Glomerular visceral epithelial cell (primary cell): ENCODE measurements at regions not wholly inside any gene's neighbourhood (a gene's known extent, or its start where the extent isn't known, plus 50 kb on each side); places are given as distances from the start of the nearest gene placed in this dataset.
"Not testable (repeated sequence)": the region's sequence is repeated elsewhere in the genome, so short reads cannot be mapped to it uniquely, and the experiment has no call there.

Experiments used
- DNase-seq: peaks from one replicate; pipeline ENCODE4 v3.0.0-alpha.2; 2016; ENCODE audit errors: extremely low spot score

DNA sequence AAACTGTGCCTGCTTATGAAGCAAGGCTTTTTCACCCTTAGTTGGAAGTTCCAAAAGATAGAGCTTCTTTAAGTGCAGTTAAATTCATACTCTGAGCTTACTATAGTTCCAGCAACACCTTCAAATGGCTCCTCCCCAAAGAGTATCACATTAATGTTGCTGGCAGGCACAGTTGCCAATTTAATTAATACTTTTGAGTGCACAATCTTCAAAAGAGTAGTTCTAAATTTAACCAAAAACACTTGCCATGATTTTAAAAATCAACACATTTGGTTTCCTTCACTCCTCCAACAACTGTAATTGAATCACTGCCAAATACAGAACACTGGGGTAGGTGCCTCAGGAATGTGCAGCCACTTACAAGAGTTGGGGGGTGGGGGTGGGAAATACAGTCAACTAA lies 150.6 kb upstream of the UBE2E3 start:
- DNase-seq: no peak

DNA sequence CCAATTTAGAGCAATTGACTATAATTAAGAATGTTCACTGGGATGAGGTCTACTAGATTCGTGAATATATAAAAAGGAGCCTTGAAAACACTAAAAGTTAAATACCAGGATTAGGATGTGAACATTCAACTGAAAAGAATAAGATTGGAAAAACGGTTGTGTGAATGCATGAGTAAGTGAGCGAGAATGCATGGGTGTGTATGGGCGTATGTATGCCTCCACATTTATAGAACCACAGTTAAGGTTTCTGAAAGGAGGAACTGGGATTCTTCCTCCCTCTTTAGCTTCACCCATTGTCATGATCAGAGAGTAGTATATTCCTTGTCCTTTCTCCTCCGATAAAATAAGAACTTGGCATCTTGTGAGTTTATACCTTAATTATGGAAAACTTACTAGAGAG lies 151.1 kb upstream of the UBE2E3 start:
- no peak for DNase-seq

DNA sequence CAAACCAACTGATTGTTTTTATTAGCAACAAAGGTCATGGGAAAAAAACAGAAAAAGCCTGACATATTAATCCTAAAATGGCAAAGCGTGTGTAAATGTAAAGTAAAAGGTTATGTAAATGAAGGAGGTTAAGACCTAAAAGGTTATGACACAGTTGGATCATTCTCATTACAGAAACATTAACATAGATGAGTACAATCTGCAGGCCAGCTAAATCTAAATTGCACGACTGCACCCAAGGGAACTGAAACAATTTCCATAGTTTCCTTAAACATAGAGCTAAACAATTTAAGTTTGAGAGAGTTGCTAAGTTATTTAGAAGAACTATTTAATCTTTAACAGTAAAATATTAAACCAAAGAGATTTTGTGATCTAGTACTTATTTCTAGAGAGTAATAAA lies 151.6 kb upstream of the UBE2E3 start:
- no peak for DNase-seq

DNA sequence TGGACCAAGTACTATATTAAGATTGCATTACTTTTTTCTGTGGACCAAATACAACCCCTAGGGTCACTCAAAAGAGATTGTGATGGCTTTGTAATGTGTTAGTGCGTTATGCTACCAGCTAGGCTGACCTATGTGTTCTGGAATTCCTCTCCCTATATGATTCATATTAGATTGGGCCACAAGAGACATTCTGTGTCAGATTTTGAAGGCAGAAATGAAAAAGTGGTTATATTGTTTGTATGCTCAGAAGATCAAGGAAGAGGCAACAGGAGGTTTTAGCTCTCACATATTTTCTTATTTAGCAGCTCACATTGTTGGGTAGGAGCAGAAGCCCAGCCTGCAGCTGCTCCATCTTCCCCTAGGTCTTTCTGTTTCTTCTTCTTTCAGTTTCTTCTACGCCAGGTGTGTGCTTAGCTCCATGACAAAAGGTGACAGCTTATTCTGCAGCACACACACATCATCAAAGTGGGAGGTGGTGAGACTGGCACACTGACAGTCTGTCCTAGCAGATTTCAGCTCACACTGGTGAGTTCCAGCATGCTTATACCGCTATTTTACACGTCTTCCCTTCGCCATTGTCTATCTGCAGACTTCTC lies 156.8 kb upstream of the UBE2E3 start:
- DNase-seq: peak; percentile 64

DNA sequence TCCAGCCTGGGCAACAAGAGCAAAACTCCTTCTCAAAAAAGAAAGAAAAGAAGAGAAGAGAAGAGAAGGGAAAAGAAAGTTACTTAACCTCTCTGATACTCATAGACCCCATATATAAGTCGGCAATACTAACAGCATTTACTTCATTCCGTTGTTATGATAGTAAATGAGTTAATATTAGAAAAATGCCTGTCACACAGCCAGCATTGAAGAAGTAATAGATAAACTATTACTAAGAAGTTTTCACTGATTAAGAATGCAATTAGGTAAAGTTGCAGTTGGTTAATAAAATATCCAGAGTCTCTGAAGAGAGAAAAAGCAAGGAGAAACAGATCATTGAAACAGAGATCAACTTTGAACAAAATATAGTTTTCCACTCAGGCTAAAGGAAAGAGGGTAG lies 161.3 kb upstream of the UBE2E3 start:
- no peak for DNase-seq

DNA sequence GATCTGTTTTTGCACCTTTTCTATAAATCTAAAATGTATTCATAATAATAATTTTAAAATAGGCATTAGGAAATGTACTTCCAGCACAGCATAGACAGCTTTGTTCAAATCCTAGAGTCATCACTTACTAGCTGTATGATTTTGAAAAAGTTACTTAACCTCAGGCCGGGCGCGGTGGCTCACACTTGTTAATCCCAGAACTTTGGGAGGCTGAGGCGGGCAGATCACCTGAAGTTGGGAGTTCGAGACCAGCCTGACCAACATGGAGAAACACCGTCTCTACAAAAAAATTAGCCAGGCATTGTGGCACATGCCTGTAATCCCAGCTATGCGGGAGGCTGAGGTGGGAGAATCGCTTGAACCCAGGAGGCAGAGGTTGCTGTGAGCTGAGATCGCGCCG lies 161.7 kb upstream of the UBE2E3 start:
- not testable (repeated sequence) for DNase-seq

DNA sequence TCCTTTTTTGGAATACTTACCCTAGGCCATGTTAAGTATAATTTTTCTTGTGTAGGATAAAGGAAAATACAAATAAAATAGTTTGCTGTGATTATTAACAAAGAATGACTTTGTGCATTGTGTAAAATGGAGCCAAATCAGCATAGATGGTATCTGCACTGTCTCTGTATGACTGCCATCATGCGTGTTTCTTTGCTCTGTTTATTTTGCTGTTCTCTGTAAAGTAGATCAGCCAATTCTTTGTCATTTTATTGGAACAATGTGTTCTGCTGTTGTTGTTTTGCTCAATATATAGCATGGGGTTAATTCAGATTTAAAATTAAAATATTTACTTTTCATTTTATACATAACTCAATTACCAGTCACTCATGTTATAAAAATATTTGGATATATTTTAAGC lies 181.3 kb upstream of the UBE2E3 start:
- no peak for DNase-seq

DNA sequence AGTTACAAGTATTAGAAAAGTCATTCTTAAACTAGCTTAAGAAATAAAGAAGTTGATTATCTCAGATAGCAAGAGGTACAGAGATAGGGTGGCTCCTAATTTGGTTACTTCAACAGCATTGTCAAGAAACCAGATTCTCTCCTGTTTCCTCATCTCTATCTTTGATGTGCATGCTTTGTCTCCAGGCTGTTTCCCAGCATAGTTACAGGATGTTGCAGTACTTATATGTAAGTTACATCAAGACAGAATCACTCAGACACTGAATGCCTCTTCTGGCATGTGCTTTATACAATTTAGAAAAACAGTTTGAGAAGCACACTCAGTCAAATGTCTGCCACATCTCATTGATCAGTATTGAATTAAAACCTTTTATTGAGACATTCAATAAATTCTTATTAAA lies 189.5 kb upstream of the UBE2E3 start:
- DNase-seq: no peak

DNA sequence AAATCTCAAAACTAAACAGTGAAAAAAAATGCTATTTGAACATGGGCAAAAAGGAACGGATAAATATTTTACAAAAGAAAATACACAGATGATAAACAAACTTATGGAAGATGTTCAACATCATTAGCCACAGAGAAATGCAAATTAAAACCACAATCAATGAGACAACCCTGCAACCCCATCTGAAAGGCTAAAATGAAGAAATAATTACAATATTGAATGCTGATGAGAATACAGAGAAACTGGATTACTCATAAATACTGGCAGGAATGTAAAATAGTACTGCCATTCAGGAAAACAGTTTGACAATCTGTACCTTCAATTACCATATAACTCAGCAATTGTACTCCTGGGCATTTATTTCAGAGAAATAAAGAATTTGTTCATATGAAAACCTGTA lies 193.1 kb upstream of the UBE2E3 start:
- no peak for DNase-seq

DNA sequence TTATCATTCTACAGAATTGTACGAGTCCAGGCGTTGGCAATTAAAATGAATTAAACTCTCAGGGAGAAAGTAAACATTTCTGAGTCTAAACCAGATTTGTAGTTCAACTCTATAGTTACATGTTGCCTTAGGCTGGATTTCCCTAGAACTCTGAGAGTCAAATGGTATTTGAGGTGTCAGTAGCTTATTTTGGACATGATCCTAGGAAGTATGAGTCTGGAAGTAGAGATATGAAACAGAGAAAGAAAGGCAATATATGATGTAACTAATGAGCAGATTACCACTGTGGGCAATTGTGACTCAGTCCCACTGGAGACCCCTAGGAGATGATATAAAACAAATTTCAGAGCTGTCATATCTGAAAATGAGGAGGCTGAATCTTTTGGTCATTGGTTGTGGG lies 199.1 kb upstream of the UBE2E3 start:
- DNase-seq: no peak

DNA sequence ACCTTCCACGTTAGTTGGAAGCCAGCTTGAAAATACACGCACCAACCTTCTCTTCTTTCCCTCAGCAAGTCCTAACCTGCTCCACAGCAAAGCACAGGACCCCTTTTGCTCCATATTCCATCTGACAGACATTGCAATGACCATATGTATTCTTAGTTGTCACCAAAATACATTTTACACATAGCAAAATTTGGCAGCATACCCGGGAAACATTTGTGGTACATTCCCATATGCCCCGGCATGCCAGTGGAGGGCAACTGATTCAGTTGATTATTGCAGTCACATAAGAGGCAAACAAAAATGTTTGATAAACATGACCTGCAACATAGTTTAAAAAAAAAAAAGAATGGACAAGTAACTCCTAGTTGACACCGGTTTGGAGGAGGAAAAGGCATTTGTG lies 202.1 kb upstream of the UBE2E3 start:
- DNase-seq: no peak

DNA sequence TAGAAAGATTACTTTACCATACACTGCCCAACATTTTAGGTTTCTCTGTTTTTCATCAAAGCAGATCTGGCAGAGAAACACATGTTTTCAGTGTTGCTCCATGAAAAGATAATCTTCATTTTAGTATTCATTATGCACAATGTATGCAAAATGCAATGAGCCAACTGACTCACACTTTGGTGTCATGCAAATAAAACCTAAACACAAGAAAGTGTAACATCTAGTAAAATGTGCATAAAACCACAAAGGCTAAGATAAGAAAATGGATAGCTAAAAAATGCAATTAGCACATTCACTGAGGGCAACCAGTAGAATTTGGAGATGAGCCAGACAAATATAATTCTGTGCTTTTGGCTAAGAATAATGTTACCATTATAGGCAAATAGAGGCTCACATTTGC lies 203.5 kb upstream of the UBE2E3 start:
- no peak for DNase-seq

DNA sequence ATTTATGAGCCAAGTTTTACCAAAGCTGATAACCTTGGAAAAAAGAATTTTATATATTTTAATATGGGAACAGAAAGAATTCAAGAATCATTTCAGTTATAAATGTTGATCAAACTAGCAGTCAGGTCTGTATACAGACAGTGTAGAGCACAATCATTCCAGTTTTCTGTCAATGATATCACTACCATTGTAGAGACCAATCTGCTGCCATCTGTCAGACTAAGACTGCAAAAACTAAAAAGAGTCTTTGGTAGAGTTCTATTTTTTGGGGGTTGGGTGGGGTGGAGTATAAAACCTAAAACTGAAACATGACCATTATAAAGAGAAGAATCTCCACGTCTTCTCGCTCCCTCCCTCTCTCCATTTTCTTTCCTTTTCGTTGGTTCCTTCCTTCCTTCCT lies 204.7 kb upstream of the UBE2E3 start:
- no peak for DNase-seq

DNA sequence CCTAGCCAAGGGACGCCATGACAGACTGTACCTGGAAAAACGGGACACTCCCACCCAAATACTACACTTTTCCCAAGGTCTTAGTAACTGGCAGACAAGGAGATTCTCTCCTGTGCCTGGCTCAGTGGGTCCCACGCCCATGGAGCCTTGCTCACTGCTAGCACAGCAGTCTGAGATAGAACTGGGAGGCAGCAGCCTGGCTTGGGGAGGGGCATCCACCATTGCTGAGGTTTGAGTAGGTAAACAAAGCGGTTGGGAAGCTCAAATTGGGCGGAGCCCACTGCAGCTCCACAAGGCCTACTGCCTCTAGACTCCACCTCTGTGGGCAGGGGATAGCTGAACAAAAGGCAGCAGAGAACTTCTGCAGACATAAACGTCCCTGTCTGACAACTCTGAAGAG lies 215.1 kb upstream of the UBE2E3 start:
- not testable (repeated sequence) for DNase-seq

DNA sequence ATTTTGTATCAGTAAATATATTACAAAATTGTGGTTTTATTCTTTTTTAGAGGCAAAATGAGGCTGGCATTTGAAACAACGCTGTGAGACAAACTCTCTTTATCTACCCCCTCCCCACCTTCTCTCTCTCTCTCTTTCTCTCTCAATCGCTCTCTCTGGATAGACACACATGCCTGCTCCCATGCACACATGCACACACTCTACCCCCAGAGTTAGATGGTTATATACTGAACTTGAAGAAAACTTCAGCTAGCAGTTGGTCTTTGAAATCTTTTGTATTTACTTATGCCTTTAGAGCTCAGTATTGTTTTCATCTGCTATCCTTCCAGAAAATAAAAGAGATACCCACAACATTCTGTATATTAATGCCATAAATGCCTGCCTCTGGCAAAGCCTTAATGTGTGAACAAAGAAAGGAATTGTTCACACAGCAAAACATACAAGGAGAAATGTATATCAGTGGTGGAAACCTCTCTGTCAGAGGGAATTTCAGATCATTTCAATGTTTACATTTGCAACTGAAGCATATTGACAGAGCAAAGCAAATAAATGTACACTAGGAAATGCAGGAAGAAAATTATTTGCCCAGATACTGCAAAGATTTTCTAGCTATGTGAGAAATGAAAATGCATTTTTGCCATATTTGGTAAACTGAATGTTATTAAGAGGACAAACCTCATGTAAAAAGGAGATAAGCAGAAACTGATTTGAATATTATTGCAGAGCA lies 217.0 kb upstream of the UBE2E3 start:
- no peak for DNase-seq

DNA sequence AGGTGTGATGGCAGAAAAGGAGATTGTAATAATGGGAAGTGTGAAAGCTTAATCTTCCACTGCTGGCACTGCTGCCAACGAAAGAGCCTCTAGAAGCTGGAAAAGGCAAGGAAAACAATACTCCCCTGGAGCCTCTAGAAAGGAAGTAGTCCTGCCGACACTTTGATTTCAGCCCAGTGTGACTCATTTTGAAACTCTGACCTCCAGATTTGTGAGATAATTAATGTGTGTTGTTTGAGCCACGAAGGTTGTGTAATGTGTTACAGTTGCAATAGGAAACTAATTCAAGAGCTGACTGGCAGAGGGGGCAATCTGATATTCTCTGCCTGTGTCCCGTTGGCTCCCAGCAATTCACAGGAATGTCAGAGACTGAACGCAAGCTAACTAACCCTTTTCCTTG lies 219.2 kb upstream of the UBE2E3 start:
- peak; percentile 41 for DNase-seq

DNA sequence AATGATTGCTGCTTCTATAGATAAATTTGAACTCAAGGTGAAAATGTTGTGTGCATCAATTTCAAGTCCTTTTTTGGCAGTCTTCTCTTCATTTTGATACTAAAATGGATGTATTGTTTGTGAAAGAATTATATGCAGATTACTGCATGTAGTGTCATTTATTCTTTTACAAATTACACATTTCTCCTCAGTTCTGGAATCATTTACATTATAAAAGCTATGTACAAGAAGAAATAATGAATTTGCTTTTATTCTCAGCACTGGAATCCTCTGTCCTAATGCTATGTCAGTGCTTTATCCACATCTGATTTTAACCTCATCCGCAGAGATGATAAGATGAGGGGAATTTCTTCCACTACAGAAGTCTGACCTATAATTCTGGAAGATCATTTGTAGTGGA lies 220.8 kb upstream of the UBE2E3 start:
- DNase-seq: no peak

DNA sequence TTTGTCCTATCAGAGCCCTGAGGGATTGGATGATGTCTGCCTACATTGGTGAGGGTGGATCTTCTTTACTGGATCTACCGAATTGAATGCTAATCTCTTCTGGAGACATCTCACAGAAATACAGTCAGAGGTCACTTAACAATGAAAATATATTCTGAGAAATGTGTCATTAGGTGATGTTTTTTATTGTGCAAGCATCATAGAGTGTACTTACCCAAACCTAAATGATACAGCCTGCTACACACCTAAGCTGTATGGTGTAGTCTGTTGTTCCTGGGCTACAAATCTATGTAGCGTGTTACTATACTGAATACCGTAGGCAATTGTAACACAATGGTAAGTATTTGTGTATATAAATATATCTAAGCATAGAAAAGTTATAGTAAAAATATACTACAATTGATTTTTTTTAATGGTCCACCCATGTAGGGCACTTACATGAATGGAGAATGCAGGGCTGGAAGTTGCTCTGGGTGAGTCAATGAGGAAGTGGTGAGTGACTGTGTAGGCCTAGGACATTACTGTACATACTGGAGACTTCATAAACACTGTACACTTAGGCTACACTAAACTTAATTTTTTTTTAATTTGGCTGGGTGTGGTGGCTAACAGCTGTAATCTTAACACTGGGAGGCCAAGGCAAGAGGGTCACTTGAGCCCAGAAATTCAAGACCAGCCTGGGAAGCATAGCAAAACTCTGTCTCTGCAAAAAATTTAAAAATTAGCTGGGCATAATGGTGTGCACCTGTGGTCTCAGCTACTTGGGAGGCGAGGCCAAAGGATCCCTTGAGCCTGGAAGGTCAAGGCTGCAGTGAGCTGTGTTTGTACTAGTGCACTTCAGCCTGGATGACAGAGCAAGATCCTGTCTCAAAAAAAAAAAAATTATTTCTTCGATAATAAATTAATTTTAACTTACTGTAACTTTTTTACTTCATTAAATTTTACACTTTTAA lies 226.3 kb upstream of the UBE2E3 start:
- peak; percentile 49 for DNase-seq

DNA sequence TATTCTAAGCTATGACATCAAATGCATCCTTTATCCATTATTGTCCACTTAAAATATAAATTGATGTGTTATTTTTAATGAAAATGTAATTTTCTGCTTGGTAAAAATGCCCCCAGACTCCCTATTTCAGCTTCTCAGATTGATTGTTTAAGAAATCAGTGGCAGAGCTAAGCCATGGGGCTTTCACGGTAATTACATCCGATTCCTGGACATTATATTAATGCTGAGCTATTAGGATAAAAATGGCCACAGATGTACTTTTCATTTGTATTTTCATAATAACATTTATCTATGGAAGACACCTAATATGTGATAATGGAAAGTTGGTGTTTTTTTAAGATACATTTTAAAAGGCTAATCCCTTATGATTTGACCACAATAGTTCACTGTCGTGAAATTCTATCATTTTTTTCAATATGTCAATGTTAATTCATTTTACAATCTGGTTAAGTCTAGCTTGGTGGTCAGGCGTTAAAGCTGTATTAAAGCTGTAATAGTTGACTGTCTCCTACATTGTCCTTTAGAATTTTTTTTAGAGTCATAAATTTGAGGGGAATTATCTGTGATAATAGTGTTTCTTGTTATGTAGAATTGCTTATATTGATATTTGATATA lies 229.0 kb upstream of the UBE2E3 start:
- DNase-seq: no peak

DNA sequence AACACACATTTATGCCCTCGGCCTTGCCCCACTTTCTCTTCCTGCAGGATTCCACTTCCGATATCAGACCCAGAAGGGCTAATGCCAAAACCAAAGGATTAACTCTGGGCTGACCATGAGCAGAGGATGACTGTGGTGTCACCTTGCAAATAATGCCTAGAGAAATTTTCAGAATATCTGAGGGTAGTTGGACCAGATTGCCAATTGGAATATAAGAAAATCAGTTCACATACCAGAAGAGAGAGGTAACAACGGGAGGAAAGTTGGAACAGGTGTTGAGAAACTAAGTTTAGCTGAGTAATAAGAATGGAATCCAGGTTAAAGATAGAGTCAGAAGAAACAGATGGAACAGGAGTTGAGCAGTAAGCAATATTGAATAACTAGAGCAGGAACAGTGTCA lies 232.7 kb upstream of the UBE2E3 start:
- DNase-seq: peak; percentile 41

DNA sequence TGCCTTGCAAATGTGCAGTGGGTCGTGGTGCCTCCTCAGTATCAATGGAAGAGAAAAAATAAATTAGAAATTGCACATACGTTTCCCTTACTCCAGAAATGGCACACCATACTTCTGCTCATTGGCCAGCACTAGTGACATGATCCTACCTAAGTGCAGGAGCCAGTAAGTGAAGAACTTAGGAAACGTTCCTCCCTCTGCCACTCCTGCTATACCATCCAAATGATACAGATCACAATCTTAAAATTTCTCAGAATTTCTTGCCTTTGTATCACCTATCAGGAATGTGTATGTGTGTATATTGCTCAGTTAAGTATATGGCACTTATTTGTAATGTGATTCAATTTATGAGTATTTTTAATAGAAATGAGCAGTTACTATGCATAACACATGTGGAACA lies 237.0 kb upstream of the UBE2E3 start:
- no peak for DNase-seq

DNA sequence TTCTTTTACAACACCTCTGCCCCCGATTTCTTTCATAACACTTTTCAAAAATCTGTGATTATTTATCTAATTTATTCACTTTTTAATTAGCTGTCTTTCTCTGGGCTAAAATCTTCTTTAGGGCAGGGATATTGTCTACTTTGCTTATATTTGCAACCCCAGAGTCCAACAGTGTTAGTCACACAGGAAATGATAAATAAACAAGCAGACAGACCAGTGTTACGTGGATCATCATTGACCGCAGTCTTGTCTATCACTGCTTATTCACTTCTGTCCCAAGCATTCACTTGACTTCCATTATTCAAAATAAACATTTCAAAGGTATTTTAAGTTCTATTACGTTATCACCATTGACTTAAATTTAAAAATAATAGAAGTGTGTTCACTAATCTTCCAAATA lies 237.6 kb upstream of the UBE2E3 start:
- DNase-seq: peak; percentile 59
